Astrocyte of the cerebellum (primary cell): ENCODE measurements at regions not wholly inside any gene's neighbourhood (a gene's known extent, or its start where the extent isn't known, plus 50 kb on each side); places are given as distances from the start of the nearest gene placed in this dataset.
"Not testable (repeated sequence)": the region's sequence is repeated elsewhere in the genome, so short reads cannot be mapped to it uniquely, and the experiment has no call there.

Source experiments
- DNase-seq: peaks from one replicate; pipeline ENCODE4 v3.0.0-alpha.2; 2011; ENCODE audit warnings: low read depth
- H3K4me3 ChIP-seq: 2 replicates; pipeline ENCODE4 v1.5.1; 2011; ENCODE audit warnings: mild to moderate bottlenecking, low read depth, low read length, moderate library complexity
- CTCF ChIP-seq: IDR thresholded peaks from 2 replicates; pipeline ENCODE4 v1.5.1; 2012; ENCODE audit warnings: low read length, low read depth, moderate library complexity, mild to moderate bottlenecking; ENCODE audit errors: missing control alignments
- in situ Hi-C: cut with HindIII; loops from 2 replicates; pipeline ENCODE4 v1.10.0; 2017; ENCODE audit warnings: low sequenced_read_pairs

- no peak for TF ChIP-seq CTCF
- no peak overlapping the region for H3K4me3 ChIP-seq
- in situ Hi-C loops = no loop called here
- no peak for DNase-seq
These were observed 709.2 kb downstream of the TMEM121 start for GRCh38 chr14:106235356-106236159.

GRCh38 chr14:106248321-106249192 lies 722.2 kb downstream of the TMEM121 start:
- no peak for DNase-seq
- H3K4me3 ChIP-seq = no peak overlapping the region
- no peak for TF ChIP-seq CTCF
- in situ Hi-C loops = no loop called here

GRCh38 chr14:106253995-106254394 lies 727.6 kb downstream of the TMEM121 start:
- DNase-seq, H3K4me3 ChIP-seq, in situ Hi-C loops: not testable (repeated sequence)

- H3K4me3 ChIP-seq, in situ Hi-C loops, DNase-seq: not testable (repeated sequence)
These were observed 731.2 kb downstream of the TMEM121 start for GRCh38 chr14:106257569-106257994.

- no peak overlapping the region for H3K4me3 ChIP-seq
- TF ChIP-seq CTCF = no peak
- in situ Hi-C loops = no loop called here
- DNase-seq = no peak
These were observed 741.8 kb downstream of the TMEM121 start for GRCh38 chr14:106268013-106268727.

GRCh38 chr14:106269029-106269428 lies 742.6 kb downstream of the TMEM121 start:
- no peak overlapping the region for H3K4me3 ChIP-seq
- no peak for TF ChIP-seq CTCF
- in situ Hi-C loops = no loop called here

GRCh38 chr14:106269451-106270204 lies 743.2 kb downstream of the TMEM121 start:
- no peak for DNase-seq
- in situ Hi-C loops = no loop called here
- no peak overlapping the region for H3K4me3 ChIP-seq
- no peak for TF ChIP-seq CTCF

More at GRCh38 chr14:106269029-106269428, 742.6 kb downstream of the TMEM121 start:
- DNase-seq = no peak

GRCh38 chr14:106270476-106271121 lies 744.2 kb downstream of the TMEM121 start:
- DNase-seq, in situ Hi-C loops, H3K4me3 ChIP-seq: not testable (repeated sequence)
